Hindlimb muscle (tissue), 1 donor: ENCODE measurements at regions not wholly inside any gene's neighbourhood (a gene's known extent, or its start where the extent isn't known, plus 50 kb on each side); places are given as distances from the start of the nearest gene placed in this dataset.
"Not testable (repeated sequence)": the region's sequence is repeated elsewhere in the genome, so short reads cannot be mapped to it uniquely, and the experiment has no call there.

Experiments used
- DNase-seq: peaks from one replicate; pipeline ENCODE4 v3.0.0-alpha.2; 2013

GRCh38 chrX:93468075-93468474, 205.3 kb downstream of the NAP1L3 start:
- no peak for DNase-seq

GRCh38 chrX:93466383-93466782, 207.0 kb downstream of the NAP1L3 start:
- no peak for DNase-seq

GRCh38 chrX:93461060-93461459, 212.3 kb downstream of the NAP1L3 start:
- DNase-seq = no peak

- no peak for DNase-seq
Observed at GRCh38 chrX:93454509-93454908, 218.9 kb downstream of the NAP1L3 start.

- not testable (repeated sequence) for DNase-seq
Observed at GRCh38 chrX:93434721-93435120, 238.7 kb downstream of the NAP1L3 start.

- DNase-seq = no peak
Observed at GRCh38 chrX:93428497-93428896, 244.9 kb downstream of the NAP1L3 start.

- DNase-seq = peak; percentile 6
Observed at GRCh38 chrX:93422693-93423092, 250.7 kb downstream of the NAP1L3 start.

GRCh38 chrX:93420525-93421082, 252.8 kb downstream of the NAP1L3 start:
- DNase-seq = no peak

GRCh38 chrX:93420090-93420489, 253.3 kb downstream of the NAP1L3 start:
- DNase-seq = no peak

GRCh38 chrX:93419642-93420041, 253.7 kb downstream of the NAP1L3 start:
- no peak for DNase-seq

GRCh38 chrX:93404121-93404520, 269.3 kb downstream of the NAP1L3 start:
- DNase-seq = no peak

- no peak for DNase-seq
Observed at GRCh38 chrX:93354651-93355050, 318.7 kb downstream of the NAP1L3 start.

GRCh38 chrX:93346309-93346708, 327.1 kb downstream of the NAP1L3 start:
- no peak for DNase-seq

GRCh38 chrX:93344287-93344686, 329.1 kb downstream of the NAP1L3 start:
- DNase-seq = not testable (repeated sequence)

GRCh38 chrX:93332329-93332728, 341.0 kb downstream of the NAP1L3 start:
- no peak for DNase-seq

GRCh38 chrX:93322110-93322509, 351.3 kb downstream of the NAP1L3 start:
- no peak for DNase-seq

- DNase-seq = no peak
Observed at GRCh38 chrX:93319609-93320008, 353.8 kb downstream of the NAP1L3 start.
